HG03045 (cell line): ENCODE measurements at regions not wholly inside any gene's neighbourhood (a gene's known extent, or its start where the extent isn't known, plus 50 kb on each side); places are given as distances from the start of the nearest gene placed in this dataset.

Experiments
- ATAC-seq: cut with Tn5 transposase; IDR thresholded peaks from one replicate; pipeline ENCODE4 v1.9.1; 2021; ENCODE audit warnings: mild to moderate bottlenecking, moderate library complexity; ENCODE audit not compliant: unreplicated experiment

DNA sequence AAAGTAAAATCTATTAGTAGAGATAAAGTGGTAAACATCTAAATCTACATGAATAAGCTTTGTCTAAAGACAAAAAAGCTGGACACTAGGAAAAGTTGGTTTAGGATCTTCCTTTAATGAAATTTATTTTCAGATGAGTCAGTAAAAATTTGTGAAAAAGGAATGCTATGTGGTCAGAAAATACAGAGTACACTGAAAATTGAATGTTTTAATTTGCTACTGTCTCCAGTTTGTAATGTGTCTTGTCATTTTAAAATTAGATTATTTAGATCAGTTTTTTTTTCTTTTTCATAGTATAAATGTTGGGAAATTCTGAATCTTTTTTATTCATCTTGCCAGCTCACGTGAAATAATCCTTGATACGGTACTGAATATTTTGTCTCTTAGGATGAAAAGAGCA, 56.9 kb downstream of the SLITRK6 start:
- ATAC-seq, result no peak

DNA sequence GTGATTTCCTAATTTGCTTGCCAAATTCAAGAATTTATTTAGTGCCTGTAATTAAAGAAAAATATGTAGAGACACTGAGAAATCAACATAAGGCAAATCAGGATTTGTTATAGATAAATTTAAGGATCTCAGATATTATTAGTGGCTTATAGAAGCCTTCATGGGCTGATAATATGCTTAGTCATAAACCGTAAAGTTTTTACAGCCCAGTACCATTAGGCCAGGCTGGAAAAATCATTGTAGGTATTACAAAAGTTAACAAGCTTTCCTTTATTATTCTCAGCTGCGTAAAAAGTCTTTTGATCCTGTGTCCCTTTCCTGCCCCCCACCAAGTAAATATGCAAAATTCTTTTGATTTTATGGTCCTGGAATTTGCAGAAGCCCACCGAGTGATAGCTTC, 58.2 kb downstream of the SLITRK6 start:
- ATAC-seq, result no peak

- ATAC-seq, result no peak
Observed at GRCh38 chr13:85738696-85739320, 60.4 kb downstream of the SLITRK6 start.

DNA sequence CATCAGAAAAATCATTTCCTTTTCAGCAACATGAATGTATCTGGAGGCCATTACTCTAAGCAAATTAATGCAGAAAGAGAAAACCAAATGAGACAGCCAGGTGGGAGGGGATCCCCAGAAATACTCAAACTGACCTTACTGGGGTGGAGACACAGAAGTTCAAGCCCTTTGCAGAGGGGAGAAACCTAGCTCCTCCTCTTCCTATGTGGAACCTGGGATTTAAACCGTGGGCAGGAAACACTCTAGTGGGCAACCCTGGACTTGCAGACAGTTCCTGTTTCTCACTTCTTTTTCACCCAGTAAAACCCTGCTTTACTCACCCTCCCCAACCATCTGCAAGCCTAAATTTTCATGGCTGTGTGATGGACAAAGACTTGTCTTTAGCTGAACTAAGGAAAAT, 61.3 kb downstream of the SLITRK6 start:
- ATAC-seq, result no peak

- ATAC-seq, result no peak
Observed at GRCh38 chr13:85729296-85729695, 69.9 kb downstream of the SLITRK6 start.

DNA sequence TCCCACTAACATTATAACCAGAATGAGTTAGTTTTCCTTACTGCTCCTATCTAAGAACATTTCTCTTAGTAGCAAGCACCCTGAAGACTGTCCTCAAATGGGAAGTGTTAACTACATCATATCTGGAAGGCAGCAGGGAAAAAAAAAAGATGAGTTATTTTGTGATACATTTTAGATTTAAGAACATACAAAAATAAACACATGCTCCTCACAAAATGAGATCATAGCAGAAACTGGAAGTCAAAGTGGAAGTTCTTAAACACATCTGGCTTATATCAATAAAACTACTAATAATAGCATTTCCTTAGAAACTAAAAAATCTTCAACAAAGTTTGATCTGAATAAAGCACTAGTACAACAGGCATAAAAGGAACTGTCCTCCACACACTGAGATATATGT, 70.4 kb downstream of the SLITRK6 start:
- ATAC-seq, result no peak

DNA sequence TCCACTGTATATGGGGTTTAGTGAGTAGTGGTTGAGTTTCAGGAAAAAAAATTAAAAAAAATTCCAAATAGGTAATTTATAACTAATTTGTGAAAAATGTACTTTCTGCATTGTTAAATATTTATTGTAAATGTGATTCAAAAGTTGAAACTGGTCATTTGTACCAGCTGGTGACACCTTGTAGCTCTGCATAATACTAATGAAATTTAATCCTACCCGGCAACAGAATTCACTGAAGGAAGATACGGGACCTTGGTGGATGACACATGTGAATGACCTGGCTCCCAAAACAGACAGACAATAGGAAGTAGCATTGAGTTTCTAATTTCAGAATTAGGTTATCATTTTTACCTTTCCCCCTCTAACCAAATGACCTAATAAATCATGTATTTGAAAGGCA, 73.8 kb downstream of the SLITRK6 start:
- ATAC-seq, result no peak

GRCh38 chr13:85724546-85725432, 74.4 kb downstream of the SLITRK6 start:
- ATAC-seq, result no peak

DNA sequence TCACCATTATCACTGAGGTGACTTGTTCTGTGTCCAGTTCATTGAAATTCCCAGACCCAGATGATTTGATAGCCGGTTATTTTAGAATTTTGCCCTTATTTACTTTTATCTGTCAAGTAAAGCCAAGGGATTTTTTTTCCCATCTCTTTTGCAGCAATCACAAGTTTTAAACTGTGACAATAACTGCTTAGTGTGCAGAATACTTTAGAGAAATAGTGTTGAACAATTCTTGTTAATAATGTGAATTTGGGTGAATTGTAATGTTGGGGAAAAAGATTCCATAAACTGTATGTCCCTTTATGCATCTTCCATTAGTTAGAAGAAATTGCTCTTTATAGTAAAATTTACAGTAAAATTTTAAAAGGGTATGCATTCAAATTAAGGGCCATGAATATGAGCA, 79.5 kb downstream of the SLITRK6 start:
- ATAC-seq, result no peak

DNA sequence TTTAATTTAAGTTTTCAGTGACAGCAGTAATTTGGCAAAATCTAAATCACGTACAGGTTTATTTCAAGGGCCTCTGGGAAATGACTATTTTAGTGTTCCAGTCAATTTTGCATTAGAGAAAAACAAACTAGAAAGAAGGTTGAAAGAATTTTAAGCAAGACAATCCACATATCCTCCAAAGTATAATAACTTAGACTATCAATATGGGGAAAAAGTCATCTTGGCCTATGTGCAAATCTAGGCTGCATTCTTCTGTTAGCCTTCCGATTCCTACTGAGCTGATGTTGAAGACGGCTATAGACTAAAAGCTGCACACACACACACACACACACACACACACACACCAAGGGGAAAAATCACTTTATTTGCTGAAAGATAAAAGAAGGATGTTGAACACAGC, 81.3 kb downstream of the SLITRK6 start:
- no peak for ATAC-seq

GRCh38 chr13:85710545-85710944, 88.7 kb downstream of the SLITRK6 start:
- no peak for ATAC-seq

DNA sequence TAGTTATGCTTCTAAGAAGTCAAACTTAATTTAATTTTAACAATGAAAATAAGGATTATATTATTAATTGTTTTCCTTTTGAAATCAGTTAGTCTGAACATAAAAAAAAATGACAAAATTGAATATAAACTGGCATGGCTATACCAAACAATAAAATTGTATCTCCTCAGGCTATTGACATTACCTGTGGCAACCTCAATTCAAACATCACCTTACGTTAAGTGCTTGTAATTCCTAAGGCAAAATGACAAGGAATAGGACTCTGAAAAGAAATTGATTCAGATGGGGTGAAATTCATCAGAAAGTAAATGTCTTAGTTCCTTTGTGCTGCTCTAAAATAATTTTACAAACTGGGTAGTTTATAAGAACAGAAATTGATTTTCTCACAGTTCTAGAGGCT, 89.5 kb downstream of the SLITRK6 start:
- no peak for ATAC-seq

GRCh38 chr13:85709072-85709471, 90.1 kb downstream of the SLITRK6 start:
- no peak for ATAC-seq

- no peak for ATAC-seq
Observed at GRCh38 chr13:85700906-85701305, 98.3 kb downstream of the SLITRK6 start.

DNA sequence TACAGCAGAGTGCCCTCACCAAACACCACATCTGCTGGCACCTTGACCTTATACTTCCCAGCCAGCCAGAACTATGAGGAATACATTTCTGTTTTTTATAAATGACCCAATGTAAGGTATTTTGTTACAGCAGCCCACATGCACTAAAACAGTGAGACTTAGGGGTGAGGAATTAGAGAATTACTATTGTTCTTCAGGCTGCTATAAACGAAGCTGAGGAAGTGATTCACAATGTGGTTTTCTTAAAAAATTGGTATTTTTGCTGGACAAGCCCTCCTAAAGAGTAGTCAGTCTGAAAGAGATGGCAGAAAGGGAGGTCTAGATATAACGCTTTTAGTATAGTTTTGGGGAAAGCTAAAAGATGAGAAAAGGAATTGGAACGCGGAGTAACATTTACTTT, 101.0 kb downstream of the SLITRK6 start:
- no peak for ATAC-seq

DNA sequence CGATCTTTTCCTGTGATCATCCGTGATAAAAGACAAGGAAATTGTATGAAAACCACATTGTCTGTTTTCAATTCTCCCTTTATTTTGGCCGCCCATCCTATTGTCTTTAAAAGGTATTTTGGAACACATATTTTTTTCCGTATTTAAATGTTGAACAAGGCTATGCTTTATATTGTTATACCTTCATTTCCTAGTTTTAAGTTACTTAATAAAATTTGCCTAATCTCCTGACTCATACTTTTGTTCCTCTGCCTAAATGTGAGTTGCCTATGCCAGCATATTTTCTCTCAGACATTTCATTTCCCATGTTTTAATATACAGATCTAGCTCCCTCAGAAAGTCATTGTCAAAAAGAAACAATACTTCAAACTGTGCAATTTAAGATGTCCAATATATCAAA, 104.2 kb downstream of the SLITRK6 start:
- ATAC-seq, result no peak

- ATAC-seq, result no peak
Observed at GRCh38 chr13:85693889-85694511, 105.2 kb downstream of the SLITRK6 start.

DNA sequence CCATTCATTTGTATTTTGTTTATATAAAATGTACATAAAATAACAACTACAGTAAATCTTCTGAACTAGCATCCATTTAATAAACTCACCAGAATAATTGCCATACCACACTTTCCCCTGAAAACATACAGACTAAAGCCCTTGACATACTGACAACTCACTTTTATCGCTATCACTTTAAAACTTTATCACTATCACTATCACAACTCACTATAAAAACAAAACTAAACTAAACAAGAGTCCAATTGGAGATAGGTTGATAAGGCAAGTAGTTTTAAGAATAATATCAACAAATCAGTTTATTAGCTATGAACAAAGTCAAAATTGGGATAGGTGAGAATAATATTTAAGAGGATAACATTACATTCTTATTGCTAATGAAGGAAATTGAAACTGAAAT, 108.9 kb downstream of the SLITRK6 start:
- no peak for ATAC-seq

DNA sequence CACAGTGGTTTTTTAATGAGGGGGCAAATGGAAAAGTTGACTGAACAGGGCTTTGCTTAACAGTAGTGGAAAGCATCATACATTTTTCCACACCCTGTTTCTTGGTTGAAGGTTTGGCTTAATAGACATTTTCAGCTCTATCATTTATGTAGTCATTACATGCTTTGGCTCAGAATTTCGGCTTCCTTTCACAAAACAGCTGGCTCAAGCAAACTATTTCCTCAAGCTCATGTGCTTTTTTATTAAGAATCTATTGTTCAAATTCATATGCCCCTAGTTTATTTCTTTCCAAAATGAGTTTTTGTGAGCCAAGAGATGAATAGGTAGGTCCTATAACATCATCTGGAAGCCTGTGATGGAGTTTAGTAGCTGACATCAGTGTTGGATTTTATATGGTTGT, 113.8 kb downstream of the SLITRK6 start:
- ATAC-seq, result no peak

DNA sequence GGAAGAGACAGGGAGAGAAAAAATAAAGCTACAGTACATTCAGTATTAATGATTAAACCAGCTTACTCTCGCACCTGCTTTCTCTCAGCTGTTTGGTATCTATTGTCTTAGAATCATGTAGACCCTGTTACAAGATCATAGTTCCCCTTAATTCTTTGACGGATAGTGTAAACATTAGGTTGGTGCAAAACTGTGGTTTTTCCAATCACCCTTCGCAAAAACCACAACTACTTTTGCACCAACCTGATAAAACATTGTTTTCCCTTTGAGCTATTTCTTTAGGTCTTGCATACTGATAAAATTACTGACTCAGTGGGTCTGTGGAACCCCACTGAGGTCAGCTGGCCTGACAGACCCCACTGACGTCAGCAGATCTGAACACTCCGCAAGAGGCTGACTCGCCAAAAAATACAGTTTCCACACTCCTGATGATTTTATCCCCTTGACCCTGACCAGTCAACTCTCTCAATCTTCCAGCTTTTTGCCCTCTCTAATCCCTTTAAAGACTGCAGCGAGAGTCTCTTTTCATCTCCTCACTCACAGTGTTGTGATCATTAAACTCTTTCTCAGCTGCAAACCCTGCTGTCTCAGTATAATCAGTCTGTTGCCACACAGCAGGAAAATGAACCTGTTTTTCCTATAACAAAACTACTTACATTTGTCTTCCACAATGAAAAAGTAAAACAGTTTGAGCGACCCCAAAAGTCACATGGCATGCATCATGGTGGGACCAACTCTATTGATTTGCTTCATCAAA, 123.9 kb downstream of the SLITRK6 start:
- ATAC-seq, result no peak

DNA sequence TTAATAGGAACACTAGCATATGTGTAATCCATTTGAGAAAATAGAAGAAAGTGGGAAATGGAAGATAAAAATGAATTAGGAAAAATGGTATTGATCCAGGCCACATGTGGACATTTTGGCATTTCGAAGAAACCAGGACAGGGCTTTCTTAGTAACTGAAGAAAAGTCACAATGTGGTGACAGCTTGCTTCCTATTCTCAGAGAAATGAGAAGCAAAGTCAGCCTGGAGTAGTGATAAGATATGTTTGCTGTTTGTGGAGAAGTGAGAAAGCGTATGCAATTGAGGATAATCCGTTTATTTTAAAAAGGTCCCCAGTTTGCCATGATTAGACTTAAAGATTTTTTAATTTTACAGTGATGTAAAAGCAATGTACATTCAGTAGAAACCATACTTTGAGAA, 127.9 kb downstream of the SLITRK6 start:
- ATAC-seq, result no peak
